Calu3 (cell line): ENCODE measurements at regions not wholly inside any gene's neighbourhood (a gene's known extent, or its start where the extent isn't known, plus 50 kb on each side); places are given as distances from the start of the nearest gene placed in this dataset.

Experiments used
- BruUV-seq: library from RNA; stranded (reverse); fragments of 400-500 nt; replicated peaks from 2 replicates; lab custom pipeline; 2021; lab: Mats Ljungman, UMichigan
- CTCF ChIA-PET: fragments of 300-600 bp; sonication (Branson Sonifier 250); formaldehyde crosslinking; loops from one replicate; lab custom pipeline; 2022; ENCODE audit warnings: antibody characterized with exemption; lab: Charles Lee
- DNase-seq: peaks from one replicate; pipeline ENCODE4 v3.0.0; 2022
- H3K27ac Mint-ChIP-seq: one replicate; pipeline ENCODE4 v1.8.0; 2022; ENCODE audit warnings: mixed read lengths; ENCODE audit not compliant: unreplicated experiment
- H3K27me3 Mint-ChIP-seq: one replicate; pipeline ENCODE4 v1.8.0; 2022; ENCODE audit warnings: mixed read lengths; ENCODE audit not compliant: unreplicated experiment
- H3K36me3 Mint-ChIP-seq: one replicate; pipeline ENCODE4 v1.8.0; 2022; ENCODE audit warnings: mild to moderate bottlenecking, moderate library complexity, mixed read lengths; ENCODE audit not compliant: insufficient read depth, unreplicated experiment
- H3K4me1 Mint-ChIP-seq: one replicate; pipeline ENCODE4 v1.8.0; 2022; ENCODE audit warnings: mild to moderate bottlenecking, low read depth, mixed read lengths; ENCODE audit not compliant: unreplicated experiment
- H3K4me3 Mint-ChIP-seq: one replicate; pipeline ENCODE4 v1.8.0; 2022; ENCODE audit warnings: mild to moderate bottlenecking, low read depth, moderate library complexity, mixed read lengths; ENCODE audit not compliant: unreplicated experiment
- H3K9me3 Mint-ChIP-seq: one replicate; pipeline ENCODE4 v1.8.0; 2022; ENCODE audit warnings: low read depth, mixed read lengths; ENCODE audit not compliant: unreplicated experiment
- CTCF ChIP-seq: fragments of 200-600 bp; IDR thresholded peaks from one replicate; pipeline ENCODE4 v1.8.0; 2022; ENCODE audit warnings: antibody characterized with exemption; ENCODE audit not compliant: unreplicated experiment
- intact Hi-C: fragments of 100-400 bp; cut with micrococcal nuclease; formaldehyde crosslinking; loops from one replicate; pipeline ENCODE4 v1.10.0; 2022; ENCODE audit not compliant: unreplicated experiment

- BruUV-seq, result no TSS peak
- Mint-ChIP-seq H3K36me3 (no peaks in the 10 kb centered on the region), H3K4me3 (no peak overlapping the region), H3K9me3 (peaks cover 2% of the 10 kb centered on the region), H3K27me3 (no peaks in the 10 kb centered on the region), H3K27ac (no peak overlapping the region), H3K4me1 (no peaks in the 10 kb centered on the region)
- DNase-seq, result no peak
- CTCF ChIA-PET, result interaction anchor here (0.6 kb wide), 1 partner anchor 8 kb away, joined by 3 read pairs; no protein-coding TSS in a partner anchor
- intact Hi-C loops, result no loop called here
- TF ChIP-seq CTCF, result no peak
Observed at GRCh38 chr2:12827721-12828120, 111.0 kb downstream of the TRIB2 start.

GRCh38 chr2:12828980-12829379 is 112.2 kb downstream of the TRIB2 start:
- no peak for TF ChIP-seq CTCF
- no TSS peak for BruUV-seq
- Mint-ChIP-seq H3K9me3 (peaks cover 2% of the 10 kb centered on the region), H3K27me3 (no peaks in the 10 kb centered on the region), H3K27ac (no peak overlapping the region), H3K4me3 (no peak overlapping the region), H3K4me1 (no peaks in the 10 kb centered on the region), H3K36me3 (no peaks in the 10 kb centered on the region)
- CTCF ChIA-PET, result no interaction called here
- intact Hi-C loops, result no loop called here
- DNase-seq, result no peak

GRCh38 chr2:12831016-12831415 is 114.3 kb downstream of the TRIB2 start:
- no peaks in the 10 kb centered on the region for H3K27me3 Mint-ChIP-seq
- no peak for DNase-seq
- H3K9me3 Mint-ChIP-seq, result peaks cover 2% of the 10 kb centered on the region
- CTCF ChIA-PET, result no interaction called here
- H3K36me3 Mint-ChIP-seq, result no peaks in the 10 kb centered on the region
- intact Hi-C loops, result no loop called here
- H3K27ac Mint-ChIP-seq, result no peak overlapping the region
- TF ChIP-seq CTCF, result no peak
- H3K4me1 Mint-ChIP-seq, result no peaks in the 10 kb centered on the region
- no TSS peak for BruUV-seq
- no peak overlapping the region for H3K4me3 Mint-ChIP-seq

- intact Hi-C loops, result no loop called here
- H3K27me3 Mint-ChIP-seq, result no peaks in the 10 kb centered on the region
- no TSS peak for BruUV-seq
- no peak for DNase-seq
- H3K4me3 Mint-ChIP-seq, result no peak overlapping the region
- no peaks in the 10 kb centered on the region for H3K4me1 Mint-ChIP-seq
- peaks cover 2% of the 10 kb centered on the region for H3K9me3 Mint-ChIP-seq
- no peak overlapping the region for H3K27ac Mint-ChIP-seq
- H3K36me3 Mint-ChIP-seq, result no peaks in the 10 kb centered on the region
- no peak for TF ChIP-seq CTCF
- CTCF ChIA-PET, result no interaction called here
Observed at GRCh38 chr2:12834239-12834638, 117.5 kb downstream of the TRIB2 start.
